Activated CD4-positive, CD25-positive, alpha-beta regulatory T cell treated with anti-CD3 and anti-CD28 coated beads, Interleukin-2, amount 50 U/mL, for 24 hours (primary cell): ENCODE measurements at regions not wholly inside any gene's neighbourhood (a gene's known extent, or its start where the extent isn't known, plus 50 kb on each side); places are given as distances from the start of the nearest gene placed in this dataset.
A peak's percentile ranks its signal among the peaks of the same experiment; 100 is the strongest.

Source experiments
- ATAC-seq, 2 donors: fragments of 150-1000 bp; cut with Tn5 transposase; one replicate each; pipeline ENCODE4 v1.10.0; 2021; ENCODE audit warnings: mild to moderate bottlenecking in 1 of 2, moderate library complexity in 1 of 2

GRCh38 chr2:19807866-19808265, 93.9 kb downstream of the TTC32 start:
- ATAC-seq, result no peak

- no peak for ATAC-seq
These were observed 94.4 kb downstream of the TTC32 start for GRCh38 chr2:19807346-19807745.

- ATAC-seq, result no peak
These were observed 95.2 kb downstream of the TTC32 start for GRCh38 chr2:19806591-19806990.

GRCh38 chr2:19806131-19806530, 95.7 kb downstream of the TTC32 start:
- no peak for ATAC-seq

- no peak for ATAC-seq
These were observed 96.5 kb downstream of the TTC32 start for GRCh38 chr2:19805266-19805665.

GRCh38 chr2:19804639-19805260, 97.0 kb downstream of the TTC32 start:
- no peak for ATAC-seq

GRCh38 chr2:19802086-19802841, 99.5 kb downstream of the TTC32 start:
- no peak for ATAC-seq

- no peak for ATAC-seq
These were observed 100.3 kb downstream of the TTC32 start for GRCh38 chr2:19801367-19802080.

- ATAC-seq, result no peak
These were observed 101.0 kb downstream of the TTC32 start for GRCh38 chr2:19800796-19801195.

GRCh38 chr2:19799881-19800780, 101.7 kb downstream of the TTC32 start:
- ATAC-seq, result no peak

GRCh38 chr2:19797871-19798270, 103.9 kb downstream of the TTC32 start:
- no peak for ATAC-seq

- no peak for ATAC-seq
These were observed 104.5 kb downstream of the TTC32 start for GRCh38 chr2:19797243-19797810.

GRCh38 chr2:19796035-19796695, 105.6 kb downstream of the TTC32 start:
- no peak for ATAC-seq

GRCh38 chr2:19793132-19793750, 108.5 kb downstream of the TTC32 start:
- no peak for ATAC-seq

GRCh38 chr2:19790291-19790690, 111.5 kb downstream of the TTC32 start:
- no peak for ATAC-seq

GRCh38 chr2:19787134-19787533, 114.6 kb downstream of the TTC32 start:
- no peak for ATAC-seq

- peak in 1 of 2 donors; percentile 27 for ATAC-seq
These were observed 115.2 kb downstream of the TTC32 start for GRCh38 chr2:19786408-19787058.

GRCh38 chr2:19785867-19786266, 115.9 kb downstream of the TTC32 start:
- no peak for ATAC-seq

- ATAC-seq, result no peak
These were observed 116.3 kb downstream of the TTC32 start for GRCh38 chr2:19785447-19785846.

GRCh38 chr2:19784456-19784855, 117.3 kb downstream of the TTC32 start:
- no peak for ATAC-seq

- ATAC-seq, result no peak
These were observed 117.8 kb downstream of the TTC32 start for GRCh38 chr2:19783935-19784334.
